NB4 (cell line): ENCODE measurements at regions not wholly inside any gene's neighbourhood (a gene's known extent, or its start where the extent isn't known, plus 50 kb on each side); places are given as distances from the start of the nearest gene placed in this dataset.

Source experiments
- MYC ChIP-seq: IDR thresholded peaks from 2 replicates; pipeline ENCODE4 v1.6.1; 2011; ENCODE audit warnings: low read depth, low read length
- POLR2A ChIP-seq: IDR thresholded peaks from 2 replicates; pipeline ENCODE4 v1.6.1; 2011; ENCODE audit warnings: mild to moderate bottlenecking; ENCODE audit not compliant: insufficient read length; ENCODE audit errors: extremely low read depth
- TF ChIP-seq, protein P1 (sequence below): IDR thresholded peaks from one replicate; pipeline ENCODE4 v1.5.1; 2012; ENCODE audit warnings: low read depth, low read length
- TF ChIP-seq, protein P2 (sequence below): IDR thresholded peaks from 2 replicates; pipeline ENCODE4 v1.6.1; 2011; ENCODE audit warnings: low read depth, low read length

DNA sequence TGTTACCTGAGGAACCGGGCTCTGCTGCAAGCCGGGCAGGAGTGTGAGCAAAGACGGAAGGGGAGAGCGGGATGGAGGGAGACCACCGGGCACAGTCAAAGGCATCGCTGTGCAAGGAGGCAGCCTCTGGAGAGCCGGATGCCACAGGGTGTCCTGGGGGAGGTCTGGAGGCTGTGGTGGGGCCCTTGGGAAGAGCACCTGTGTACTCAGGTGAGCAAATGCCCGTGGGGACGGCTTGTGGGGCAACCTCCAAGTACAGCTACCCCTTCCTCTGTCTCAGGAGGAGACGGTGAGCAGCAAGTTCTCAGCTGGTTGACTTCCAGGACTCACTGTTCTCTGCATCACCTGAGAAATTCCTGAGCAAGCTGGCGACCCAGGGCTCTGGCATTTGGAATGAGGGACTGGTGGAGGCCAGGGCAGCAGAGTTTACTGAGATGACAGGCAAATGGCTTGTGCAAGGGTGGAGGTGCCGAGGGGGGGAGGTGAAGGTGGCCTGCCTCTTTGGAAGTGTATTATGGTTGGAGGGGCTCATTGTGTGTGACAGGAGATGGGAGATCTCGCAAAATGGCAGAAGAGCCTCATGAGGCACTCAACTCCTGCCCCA, 345.2 kb upstream of the SHH start:
- TF ChIP-seq, protein P1, sequence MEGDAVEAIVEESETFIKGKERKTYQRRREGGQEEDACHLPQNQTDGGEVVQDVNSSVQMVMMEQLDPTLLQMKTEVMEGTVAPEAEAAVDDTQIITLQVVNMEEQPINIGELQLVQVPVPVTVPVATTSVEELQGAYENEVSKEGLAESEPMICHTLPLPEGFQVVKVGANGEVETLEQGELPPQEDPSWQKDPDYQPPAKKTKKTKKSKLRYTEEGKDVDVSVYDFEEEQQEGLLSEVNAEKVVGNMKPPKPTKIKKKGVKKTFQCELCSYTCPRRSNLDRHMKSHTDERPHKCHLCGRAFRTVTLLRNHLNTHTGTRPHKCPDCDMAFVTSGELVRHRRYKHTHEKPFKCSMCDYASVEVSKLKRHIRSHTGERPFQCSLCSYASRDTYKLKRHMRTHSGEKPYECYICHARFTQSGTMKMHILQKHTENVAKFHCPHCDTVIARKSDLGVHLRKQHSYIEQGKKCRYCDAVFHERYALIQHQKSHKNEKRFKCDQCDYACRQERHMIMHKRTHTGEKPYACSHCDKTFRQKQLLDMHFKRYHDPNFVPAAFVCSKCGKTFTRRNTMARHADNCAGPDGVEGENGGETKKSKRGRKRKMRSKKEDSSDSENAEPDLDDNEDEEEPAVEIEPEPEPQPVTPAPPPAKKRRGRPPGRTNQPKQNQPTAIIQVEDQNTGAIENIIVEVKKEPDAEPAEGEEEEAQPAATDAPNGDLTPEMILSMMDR: no peak
- TF ChIP-seq POLR2A (no peak), MYC (no peak)
- TF ChIP-seq, protein P2, sequence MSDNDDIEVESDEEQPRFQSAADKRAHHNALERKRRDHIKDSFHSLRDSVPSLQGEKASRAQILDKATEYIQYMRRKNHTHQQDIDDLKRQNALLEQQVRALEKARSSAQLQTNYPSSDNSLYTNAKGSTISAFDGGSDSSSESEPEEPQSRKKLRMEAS: no peak
